ENCODE measurements at regions not wholly inside any gene's neighbourhood (a gene's known extent, or its start where the extent isn't known, plus 50 kb on each side); places are given as distances from the start of the nearest gene placed in this dataset.

DNA sequence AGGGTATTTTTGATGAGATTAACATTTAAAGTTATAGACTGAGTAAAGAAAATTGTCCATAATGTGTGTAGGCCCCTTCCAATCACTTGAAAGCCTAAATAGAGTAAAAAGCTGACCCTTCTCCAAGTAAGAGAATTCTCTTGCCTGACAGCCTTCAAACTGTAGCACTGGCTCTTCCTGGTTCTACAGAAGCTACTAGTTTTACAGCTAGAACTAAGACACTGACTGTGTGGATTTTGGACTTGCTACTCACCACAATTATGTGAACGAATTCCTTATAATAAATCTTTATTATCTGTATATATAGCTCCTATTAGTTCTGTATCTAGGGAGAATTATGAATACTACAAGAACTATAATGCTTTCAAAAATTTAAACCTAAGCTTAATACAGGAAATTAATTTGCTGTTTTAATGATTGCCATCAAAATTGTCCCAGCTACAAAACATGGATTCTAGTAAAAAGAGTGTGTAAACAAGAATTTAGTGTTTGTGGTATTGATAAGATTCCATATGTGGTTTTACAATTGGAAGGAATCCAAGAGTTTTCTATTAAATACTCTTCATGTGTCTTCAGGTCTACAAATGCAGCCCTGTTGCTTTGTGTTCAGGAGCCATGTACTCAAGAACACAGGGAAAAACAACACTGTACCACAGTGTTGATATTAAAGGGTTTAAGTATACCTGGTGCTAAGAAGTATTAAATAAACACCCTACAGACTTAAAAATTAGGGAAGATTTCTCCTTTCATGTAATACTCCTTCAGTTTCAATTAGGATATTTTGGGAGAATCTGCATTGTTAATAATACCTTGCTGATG is 366.5 kb downstream of the CXXC4 start:
- TF ChIP-seq POLR2AphosphoS5 (IDR thresholded peaks at IDR 0.05; ENCODE audit: low read depth, low read length) (no peak), TAF1 (IDR thresholded peaks at IDR 0.05; ENCODE audit: borderline replicate concordance, low read depth, low read length) (no peak)

Data from GM12892 (cell line).